CD4-positive, alpha-beta T cell (primary cell): ENCODE measurements at regions not wholly inside any gene's neighbourhood (a gene's known extent, or its start where the extent isn't known, plus 50 kb on each side); places are given as distances from the start of the nearest gene placed in this dataset.

Experiments
- ATAC-seq: fragments of 200-7000 bp; cut with Tn5 transposase; one replicate; pipeline ENCODE4 v1.10.0; 2022; ENCODE audit warnings: mild to moderate bottlenecking; ENCODE audit not compliant: poor library complexity
- CTCF ChIA-PET: fragments of 350-600 bp; sonication (Branson Sonifier 250); formaldehyde crosslinking; loops from one replicate; lab custom pipeline; 2021; ENCODE audit warnings: antibody characterized with exemption, inconsistent platforms; lab: Charles Lee
- POLR2A ChIA-PET: fragments of 350-600 bp; sonication (Branson Sonifier 250); formaldehyde crosslinking; loops from one replicate; lab custom pipeline; 2021; ENCODE audit warnings: antibody characterized with exemption, inconsistent platforms; lab: Charles Lee
- DNase-seq, 14 experiments: peaks; one replicate each; pipeline ENCODE4 v3.0.0-alpha.2; 2013 to 2020; ENCODE audit warnings: mixed read lengths in 2 of 14
- H3K27ac ChIP-seq, 2 donors: one replicate each; pipeline versions ENCODE4 v1.5.1 to v1.7.0; 2013; ENCODE audit warnings: low read length in 2 of 2, low read depth in 1 of 2, mild to moderate bottlenecking in 1 of 2
- H3K27me3 ChIP-seq, 2 experiments: 1 replicate in 1 of 2; 2 replicates in 1 of 2; pipeline versions ENCODE4 v1.6.1 to v1.7.0; 2013; ENCODE audit warnings: low read length in 2 of 2, control low read depth in 1 of 2, mild to moderate bottlenecking in 1 of 2, moderate library complexity in 1 of 2; ENCODE audit not compliant: insufficient read depth in 2 of 2, control insufficient read depth in 1 of 2
- H3K36me3 ChIP-seq: one replicate; pipeline ENCODE4 v1.6.1; 2013; ENCODE audit warnings: low read length, control low read depth; ENCODE audit not compliant: insufficient read depth
- H3K4me1 ChIP-seq: one replicate; pipeline ENCODE4 v1.6.1; 2013; ENCODE audit warnings: low read length, control low read depth; ENCODE audit not compliant: insufficient read depth
- H3K4me3 ChIP-seq: one replicate; pipeline ENCODE4 v1.5.1; 2013; ENCODE audit warnings: mild to moderate bottlenecking, low read length, moderate library complexity
- H3K9me3 ChIP-seq, 2 experiments: 1 replicate in 1 of 2; 2 replicates in 1 of 2; pipeline versions ENCODE4 v1.6.1 to v1.7.0; 2013; ENCODE audit warnings: low read length in 2 of 2, mild to moderate bottlenecking in 2 of 2, control low read depth in 1 of 2, moderate library complexity in 1 of 2; ENCODE audit not compliant: control insufficient read depth in 1 of 2, insufficient read depth in 1 of 2
- H3K27ac Mint-ChIP-seq: one replicate; pipeline ENCODE4 v1.8.0; 2020; ENCODE audit warnings: mixed read lengths
- H3K27me3 Mint-ChIP-seq: one replicate; pipeline ENCODE4 v1.8.0; 2021; ENCODE audit warnings: mixed read lengths
- H3K36me3 Mint-ChIP-seq: one replicate; pipeline ENCODE4 v1.8.0; 2021; ENCODE audit warnings: low read depth, mixed read lengths
- H3K4me1 Mint-ChIP-seq: one replicate; pipeline ENCODE4 v1.8.0; 2021; ENCODE audit warnings: low read depth, mixed read lengths
- H3K4me3 Mint-ChIP-seq: one replicate; pipeline ENCODE4 v1.8.0; 2020; ENCODE audit warnings: mild to moderate bottlenecking, mixed read lengths
- H3K9me3 Mint-ChIP-seq: one replicate; pipeline ENCODE4 v1.8.0; 2020; ENCODE audit warnings: mixed read lengths
- intact Hi-C, 2 experiments: fragments of 100-400 bp; cut with DNase I in 1 of 2; cut with micrococcal nuclease in 1 of 2; formaldehyde crosslinking; loops; one replicate each; pipeline versions ENCODE4 v1.15.1 to v1.9.0; 2023 to 2025; cut with DNase I, micrococcal nuclease
- TF ChIP-seq, protein P1 (sequence below): fragments of 200-600 bp; IDR thresholded peaks from one replicate; pipeline ENCODE4 v1.8.0; 2022; ENCODE audit warnings: antibody characterized with exemption, mild to moderate bottlenecking

DNA sequence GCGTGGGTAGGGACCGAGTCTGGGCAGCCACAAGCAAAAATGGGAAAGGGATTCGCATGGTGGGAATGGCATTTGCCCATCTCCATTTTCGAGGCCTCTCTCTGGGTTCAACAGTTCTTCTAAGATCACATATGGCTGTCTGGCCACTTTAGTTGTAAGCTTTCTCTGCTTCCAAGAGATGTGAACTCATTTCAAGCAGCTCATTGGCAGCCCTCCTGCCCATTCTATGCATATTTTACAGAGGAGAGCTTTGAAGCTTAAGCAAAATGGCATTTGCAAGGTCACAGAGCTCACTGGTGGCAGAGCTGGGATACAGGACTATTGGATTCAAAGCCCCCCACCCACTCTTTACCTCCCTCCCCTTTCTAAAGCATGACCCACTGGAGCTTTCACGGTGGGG, 93.7 kb downstream of the HHIPL2 start:
- Histone ChIP-seq H3K27ac (no peak overlapping the region), H3K9me3 (peaks cover 0 to 9% of the 10 kb centered on the region in 2 experiments), H3K27me3 (no peaks in the 10 kb centered on the region), H3K4me1 (peaks cover 14% of the 10 kb centered on the region), H3K4me3 (no peak overlapping the region), H3K36me3 (no peaks in the 10 kb centered on the region)
- intact Hi-C loops = loop anchor here (2.0 to 10.0 kb wide), 4 partner anchors 449 to 1643 kb away; no protein-coding TSS in a partner anchor
- DNase-seq (no peak), ATAC-seq (no peak)
- Mint-ChIP-seq H3K9me3 (peaks cover 5% of the 10 kb centered on the region), H3K27me3 (no peaks in the 10 kb centered on the region), H3K36me3 (no peaks in the 10 kb centered on the region), H3K27ac (no peak overlapping the region), H3K4me1 (peaks cover 17% of the 10 kb centered on the region), H3K4me3 (no peak overlapping the region)
- CTCF ChIA-PET = interaction anchor here (0.9 to 2.1 kb wide), 9 partner anchors 11 to 977 kb away, joined by 3 to 12 read pairs (median 4); no protein-coding TSS in a partner anchor
- TF ChIP-seq, protein P1, sequence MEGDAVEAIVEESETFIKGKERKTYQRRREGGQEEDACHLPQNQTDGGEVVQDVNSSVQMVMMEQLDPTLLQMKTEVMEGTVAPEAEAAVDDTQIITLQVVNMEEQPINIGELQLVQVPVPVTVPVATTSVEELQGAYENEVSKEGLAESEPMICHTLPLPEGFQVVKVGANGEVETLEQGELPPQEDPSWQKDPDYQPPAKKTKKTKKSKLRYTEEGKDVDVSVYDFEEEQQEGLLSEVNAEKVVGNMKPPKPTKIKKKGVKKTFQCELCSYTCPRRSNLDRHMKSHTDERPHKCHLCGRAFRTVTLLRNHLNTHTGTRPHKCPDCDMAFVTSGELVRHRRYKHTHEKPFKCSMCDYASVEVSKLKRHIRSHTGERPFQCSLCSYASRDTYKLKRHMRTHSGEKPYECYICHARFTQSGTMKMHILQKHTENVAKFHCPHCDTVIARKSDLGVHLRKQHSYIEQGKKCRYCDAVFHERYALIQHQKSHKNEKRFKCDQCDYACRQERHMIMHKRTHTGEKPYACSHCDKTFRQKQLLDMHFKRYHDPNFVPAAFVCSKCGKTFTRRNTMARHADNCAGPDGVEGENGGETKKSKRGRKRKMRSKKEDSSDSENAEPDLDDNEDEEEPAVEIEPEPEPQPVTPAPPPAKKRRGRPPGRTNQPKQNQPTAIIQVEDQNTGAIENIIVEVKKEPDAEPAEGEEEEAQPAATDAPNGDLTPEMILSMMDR = no peak
- POLR2A ChIA-PET = interaction anchor here (0.7 to 2.1 kb wide), 4 partner anchors 34 to 714 kb away, joined by 3 to 15 read pairs (median 4); partner anchors contain the start of gene DUSP10

DNA sequence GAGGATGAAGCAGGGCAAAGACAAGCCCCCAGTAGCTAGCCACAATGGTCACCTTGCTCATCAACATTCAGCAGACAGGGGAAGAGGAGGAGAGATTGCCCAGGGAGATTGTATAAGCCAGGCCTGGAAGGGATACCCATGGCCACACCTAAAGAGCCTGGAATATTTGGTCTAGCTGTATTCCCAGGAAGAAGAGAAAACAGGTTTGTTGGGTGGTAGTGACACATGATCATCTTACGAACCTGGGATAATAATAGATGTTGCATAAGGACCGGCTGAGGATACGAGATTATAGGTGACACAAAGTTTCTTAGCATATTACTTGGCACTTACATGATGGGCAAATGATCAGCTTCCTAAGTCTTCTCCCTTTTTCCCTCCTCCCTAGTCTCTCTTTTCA, 95.9 kb downstream of the HHIPL2 start:
- no peak for DNase-seq
- ChIA-PET CTCF (interaction anchor here (1.4 kb wide), 1 partner anchor 9 kb away, joined by 4 read pairs; no protein-coding TSS in a partner anchor), POLR2A (interaction anchor here (1.7 kb wide), 1 partner anchor 32 kb away, joined by 4 read pairs; no protein-coding TSS in a partner anchor)
- H3K4me1 Mint-ChIP-seq = peaks cover 18% of the 10 kb centered on the region
- no peaks in the 10 kb centered on the region for H3K9me3 Mint-ChIP-seq
- H3K36me3 Mint-ChIP-seq = no peaks in the 10 kb centered on the region
- H3K9me3 ChIP-seq = no peaks in the 10 kb centered on the region
- no peaks in the 10 kb centered on the region for H3K36me3 ChIP-seq
- H3K27me3 Mint-ChIP-seq = no peaks in the 10 kb centered on the region
- no peak overlapping the region for H3K27ac ChIP-seq
- H3K4me3 ChIP-seq = no peak overlapping the region
- no peak for ATAC-seq
- H3K27me3 ChIP-seq = no peaks in the 10 kb centered on the region
- no peak overlapping the region for H3K27ac Mint-ChIP-seq
- TF ChIP-seq, protein P1 = no peak
- intact Hi-C loops = loop anchor here (2.0 to 10.0 kb wide), 3 partner anchors 447 to 1097 kb away; no protein-coding TSS in a partner anchor
- H3K4me3 Mint-ChIP-seq = no peak overlapping the region
- H3K4me1 ChIP-seq = peaks cover 14% of the 10 kb centered on the region

DNA sequence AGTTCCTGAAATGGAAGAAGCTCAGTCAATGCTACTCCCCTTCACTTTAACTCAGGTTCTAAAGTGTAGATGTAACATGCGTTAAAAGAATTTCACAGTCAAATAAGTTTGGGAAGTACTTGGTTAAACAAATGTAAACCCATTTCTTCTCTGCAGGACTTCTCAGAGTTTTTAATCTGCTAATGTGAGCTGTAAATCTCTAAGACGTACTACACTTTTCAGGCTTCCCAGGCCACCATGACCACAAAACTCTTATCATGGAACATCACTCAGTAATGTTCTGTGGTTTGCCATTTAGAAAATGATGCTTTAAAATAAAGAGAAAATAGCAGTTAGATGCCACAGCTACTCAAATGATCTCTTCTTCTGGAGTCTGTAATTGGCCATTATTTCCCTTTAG, 104.3 kb downstream of the HHIPL2 start:
- Histone ChIP-seq H3K4me3 (no peak overlapping the region), H3K27ac (no peak overlapping the region), H3K9me3 (no peaks in the 10 kb centered on the region), H3K4me1 (peaks cover 10% of the 10 kb centered on the region), H3K36me3 (no peaks in the 10 kb centered on the region), H3K27me3 (no peaks in the 10 kb centered on the region)
- Mint-ChIP-seq H3K36me3 (no peaks in the 10 kb centered on the region), H3K9me3 (no peaks in the 10 kb centered on the region), H3K27me3 (no peaks in the 10 kb centered on the region), H3K4me3 (no peak overlapping the region), H3K27ac (no peak overlapping the region), H3K4me1 (peaks cover 46% of the 10 kb centered on the region)
- ATAC-seq = no peak
- TF ChIP-seq, protein P1 = no peak
- DNase-seq = peak in 1 of 14 experiments; percentile 8
- POLR2A ChIA-PET = interaction anchor here (1.1 kb wide), 1 partner anchor 13 kb away, joined by 3 read pairs; no protein-coding TSS in a partner anchor
- intact Hi-C loops = no loop called here
- CTCF ChIA-PET = interaction anchor here (0.7 to 1.1 kb wide), 3 partner anchors 9 to 12 kb away, joined by 3 to 4 read pairs (median 4); no protein-coding TSS in a partner anchor
